ENCODE measurements at regions not wholly inside any gene's neighbourhood (a gene's known extent, or its start where the extent isn't known, plus 50 kb on each side); places are given as distances from the start of the nearest gene placed in this dataset.
"Not testable (repeated sequence)": the region's sequence is repeated elsewhere in the genome, so short reads cannot be mapped to it uniquely, and the experiment has no call there.

- Histone ChIP-seq H3K9me3 (no peaks in the 10 kb centered on the region), H3K4me1 (ENCODE audit: control insufficient read depth in 1 of 2, insufficient read depth in 2 of 2, low read depth in 1 of 2, low read length in 1 of 2) (no peaks in the 10 kb centered on the region; a peak in 2 of 4 replicates), H2AFZ (ENCODE audit: low read depth) (no peak overlapping the region), H3K9ac (no peak overlapping the region), H3K79me2 (ENCODE audit: insufficient read depth) (no peaks in the 10 kb centered on the region), H3K4me2 (no peak overlapping the region), H3K4me3 (ENCODE audit: low read depth in 2 of 2, low read length in 1 of 2) (no peak overlapping the region), H3K9me2 (no peaks in the 10 kb centered on the region), H3F3A (replicated peaks; ENCODE audit: insufficient read depth) (no peaks in the 10 kb centered on the region), H3K27ac (ENCODE audit: low read depth in 2 of 2, low read length in 1 of 2) (no peak overlapping the region), H3K27me3 (ENCODE audit: insufficient read depth) (no peaks in the 10 kb centered on the region), H4K20me1 (ENCODE audit: insufficient read depth) (no peaks in the 10 kb centered on the region), H3K36me3 (replicated peaks in 1 of 2; ENCODE audit: control insufficient read depth in 1 of 2, insufficient read depth in 2 of 2, low read length in 1 of 2) (no peaks in the 10 kb centered on the region)
- no peak for DNase-seq
- 52% methylated on average over 3 of the region's 3 CpGs for WGBS (ENCODE audit: low lambda C conversion rate)
- ChIA-PET POLR2A (no interaction called here), CTCF (no interaction called here)
- TF ChIP-seq, protein P1, sequence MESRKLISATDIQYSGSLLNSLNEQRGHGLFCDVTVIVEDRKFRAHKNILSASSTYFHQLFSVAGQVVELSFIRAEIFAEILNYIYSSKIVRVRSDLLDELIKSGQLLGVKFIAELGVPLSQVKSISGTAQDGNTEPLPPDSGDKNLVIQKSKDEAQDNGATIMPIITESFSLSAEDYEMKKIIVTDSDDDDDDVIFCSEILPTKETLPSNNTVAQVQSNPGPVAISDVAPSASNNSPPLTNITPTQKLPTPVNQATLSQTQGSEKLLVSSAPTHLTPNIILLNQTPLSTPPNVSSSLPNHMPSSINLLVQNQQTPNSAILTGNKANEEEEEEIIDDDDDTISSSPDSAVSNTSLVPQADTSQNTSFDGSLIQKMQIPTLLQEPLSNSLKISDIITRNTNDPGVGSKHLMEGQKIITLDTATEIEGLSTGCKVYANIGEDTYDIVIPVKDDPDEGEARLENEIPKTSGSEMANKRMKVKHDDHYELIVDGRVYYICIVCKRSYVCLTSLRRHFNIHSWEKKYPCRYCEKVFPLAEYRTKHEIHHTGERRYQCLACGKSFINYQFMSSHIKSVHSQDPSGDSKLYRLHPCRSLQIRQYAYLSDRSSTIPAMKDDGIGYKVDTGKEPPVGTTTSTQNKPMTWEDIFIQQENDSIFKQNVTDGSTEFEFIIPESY (IDR thresholded peaks at IDR 0.05; ENCODE audit: borderline replicate concordance, low read depth) = no peak
- TF ChIP-seq NFIC (IDR thresholded peaks at IDR 0.05; ENCODE audit: borderline replicate concordance) (no peak), NRF1 (IDR thresholded peaks at IDR 0.05; ENCODE audit: low read depth, low read length) (no peak), MAX (IDR thresholded peaks at IDR 0.05; ENCODE audit: low read depth) (no peak), TAF1 (IDR thresholded peaks at IDR 0.05; ENCODE audit: borderline replicate concordance, low read depth, low read length) (no peak), FOXJ3 (CRISPR knock-in tag; IDR thresholded peaks at IDR 0.05) (no peak)
- TF ChIP-seq, protein P2, sequence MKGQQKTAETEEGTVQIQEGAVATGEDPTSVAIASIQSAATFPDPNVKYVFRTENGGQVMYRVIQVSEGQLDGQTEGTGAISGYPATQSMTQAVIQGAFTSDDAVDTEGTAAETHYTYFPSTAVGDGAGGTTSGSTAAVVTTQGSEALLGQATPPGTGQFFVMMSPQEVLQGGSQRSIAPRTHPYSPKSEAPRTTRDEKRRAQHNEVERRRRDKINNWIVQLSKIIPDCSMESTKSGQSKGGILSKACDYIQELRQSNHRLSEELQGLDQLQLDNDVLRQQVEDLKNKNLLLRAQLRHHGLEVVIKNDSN (IDR thresholded peaks at IDR 0.05; ENCODE audit: borderline replicate concordance, low read depth) = no peak
- TF ChIP-seq, protein P3, sequence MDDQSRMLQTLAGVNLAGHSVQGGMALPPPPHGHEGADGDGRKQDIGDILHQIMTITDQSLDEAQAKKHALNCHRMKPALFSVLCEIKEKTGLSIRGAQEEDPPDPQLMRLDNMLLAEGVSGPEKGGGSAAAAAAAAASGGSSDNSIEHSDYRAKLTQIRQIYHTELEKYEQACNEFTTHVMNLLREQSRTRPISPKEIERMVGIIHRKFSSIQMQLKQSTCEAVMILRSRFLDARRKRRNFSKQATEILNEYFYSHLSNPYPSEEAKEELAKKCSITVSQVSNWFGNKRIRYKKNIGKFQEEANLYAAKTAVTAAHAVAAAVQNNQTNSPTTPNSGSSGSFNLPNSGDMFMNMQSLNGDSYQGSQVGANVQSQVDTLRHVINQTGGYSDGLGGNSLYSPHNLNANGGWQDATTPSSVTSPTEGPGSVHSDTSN (IDR thresholded peaks at IDR 0.05) = no peak
Measured at GRCh38 chr4:19187691-19188090, 1064.0 kb upstream of the SLIT2 start.

- ChIA-PET POLR2A (no interaction called here), CTCF (no interaction called here)
- Histone ChIP-seq H3K27ac (ENCODE audit: low read depth in 2 of 2, low read length in 1 of 2) (no peak overlapping the region), H3K36me3 (replicated peaks in 1 of 2; ENCODE audit: control insufficient read depth in 1 of 2, insufficient read depth in 2 of 2, low read length in 1 of 2) (no peaks in the 10 kb centered on the region), H3K9ac (no peak overlapping the region), H4K20me1 (ENCODE audit: insufficient read depth) (no peaks in the 10 kb centered on the region), H3K4me2 (no peak overlapping the region), H3K9me3 (no peaks in the 10 kb centered on the region), H3K79me2 (ENCODE audit: insufficient read depth) (no peaks in the 10 kb centered on the region), H2AFZ (ENCODE audit: low read depth) (no peak overlapping the region), H3K4me1 (ENCODE audit: control insufficient read depth in 1 of 2, insufficient read depth in 2 of 2, low read depth in 1 of 2, low read length in 1 of 2) (no peaks in the 10 kb centered on the region; a peak in 2 of 4 replicates), H3F3A (replicated peaks; ENCODE audit: insufficient read depth) (no peaks in the 10 kb centered on the region), H3K9me2 (no peaks in the 10 kb centered on the region), H3K4me3 (ENCODE audit: low read depth in 2 of 2, low read length in 1 of 2) (no peak overlapping the region), H3K27me3 (ENCODE audit: insufficient read depth) (no peaks in the 10 kb centered on the region)
- DNase-seq = no peak
- WGBS (ENCODE audit: low lambda C conversion rate) = 63% methylated on average over 2 of the region's 2 CpGs
- no peak for TF ChIP-seq ELF1 (IDR thresholded peaks at IDR 0.05)
Measured at GRCh38 chr4:19187096-19187495, 1064.6 kb upstream of the SLIT2 start.

- H3K9ac ChIP-seq; H3K4me1 ChIP-seq (ENCODE audit: control insufficient read depth in 1 of 2, insufficient read depth in 2 of 2, low read depth in 1 of 2, low read length in 1 of 2); H3K9me2 ChIP-seq; H4K20me1 ChIP-seq (ENCODE audit: insufficient read depth); H3K4me3 ChIP-seq (ENCODE audit: low read depth in 2 of 2, low read length in 1 of 2); H3K79me2 ChIP-seq (ENCODE audit: insufficient read depth); H3K27ac ChIP-seq (ENCODE audit: low read depth in 2 of 2, low read length in 1 of 2); H2AFZ ChIP-seq (ENCODE audit: low read depth); H3K4me2 ChIP-seq; H3F3A ChIP-seq (replicated peaks; ENCODE audit: insufficient read depth); H3K27me3 ChIP-seq (ENCODE audit: insufficient read depth); H3K36me3 ChIP-seq (replicated peaks in 1 of 2; ENCODE audit: control insufficient read depth in 1 of 2, insufficient read depth in 2 of 2, low read length in 1 of 2); CTCF ChIA-PET; H3K9me3 ChIP-seq; POLR2A ChIA-PET; DNase-seq: not testable (repeated sequence)
Measured at GRCh38 chr4:19181631-19182030, 1070.1 kb upstream of the SLIT2 start.

Measured in SK-N-SH (cell line).